ENCODE measurements at regions not wholly inside any gene's neighbourhood (a gene's known extent, or its start where the extent isn't known, plus 50 kb on each side); places are given as distances from the start of the nearest gene placed in this dataset.

GRCh38 chr11:127425281-127425680 is 424.7 kb upstream of the KIRREL3 start:
- ATAC-seq, result no peak
- TF ChIP-seq GLIS3 (CRISPR knock-in tag; IDR thresholded peaks at IDR 0.05) (no peak), CREB5 (CRISPR knock-in tag; IDR thresholded peaks at IDR 0.05; ENCODE audit: low read depth) (no peak), ESRRG (CRISPR knock-in tag; IDR thresholded peaks at IDR 0.05) (no peak), SNAI2 (CRISPR knock-in tag; IDR thresholded peaks at IDR 0.05) (no peak)

- TF ChIP-seq OSR1 (CRISPR knock-in tag; IDR thresholded peaks at IDR 0.05) (no peak), PPARA (CRISPR knock-in tag; IDR thresholded peaks at IDR 0.05; ENCODE audit: borderline replicate concordance) (no peak), ISL1 (CRISPR knock-in tag; IDR thresholded peaks at IDR 0.05) (no peak), ZNF8 (CRISPR knock-in tag; IDR thresholded peaks at IDR 0.05) (no peak), ZFP3 (CRISPR knock-in tag; IDR thresholded peaks at IDR 0.05) (no peak), ZNF70 (CRISPR knock-in tag; IDR thresholded peaks at IDR 0.05) (no peak), CSDC2 (CRISPR knock-in tag; IDR thresholded peaks at IDR 0.05) (no peak), ESRRG (CRISPR knock-in tag; IDR thresholded peaks at IDR 0.05) (no peak), ZC3H10 (CRISPR knock-in tag; IDR thresholded peaks at IDR 0.05) (no peak), ZFP30 (CRISPR knock-in tag; IDR thresholded peaks at IDR 0.05) (no peak), TSHZ2 (CRISPR knock-in tag; IDR thresholded peaks at IDR 0.05) (no peak), ZNF565 (CRISPR knock-in tag; conservative IDR thresholded peaks at IDR 0.05; ENCODE audit: low read depth) (no peak), CREB5 (CRISPR knock-in tag; IDR thresholded peaks at IDR 0.05; ENCODE audit: low read depth) (no peak), TOX (CRISPR knock-in tag; IDR thresholded peaks at IDR 0.05; ENCODE audit: borderline replicate concordance) (no peak), POU6F1 (CRISPR knock-in tag; IDR thresholded peaks at IDR 0.05; ENCODE audit: borderline replicate concordance, low read depth) (no peak), ARNTL (CRISPR knock-in tag; IDR thresholded peaks at IDR 0.05; ENCODE audit: borderline replicate concordance, low read depth) (no peak), GLIS3 (CRISPR knock-in tag; IDR thresholded peaks at IDR 0.05) (no peak)
These were observed 424.1 kb upstream of the KIRREL3 start for GRCh38 chr11:127424661-127425060.

GRCh38 chr11:127420139-127420538 is 419.6 kb upstream of the KIRREL3 start:
- no peak for ATAC-seq
- TF ChIP-seq ZNF565 (CRISPR knock-in tag; conservative IDR thresholded peaks at IDR 0.05; ENCODE audit: low read depth) (no peak), ISL1 (CRISPR knock-in tag; IDR thresholded peaks at IDR 0.05) (no peak), POU6F1 (CRISPR knock-in tag; IDR thresholded peaks at IDR 0.05; ENCODE audit: borderline replicate concordance, low read depth) (no peak), BACH2 (CRISPR knock-in tag; IDR thresholded peaks at IDR 0.05; ENCODE audit: borderline replicate concordance) (no peak), CREB5 (CRISPR knock-in tag; IDR thresholded peaks at IDR 0.05; ENCODE audit: low read depth) (no peak), PPARA (CRISPR knock-in tag; IDR thresholded peaks at IDR 0.05; ENCODE audit: borderline replicate concordance) (no peak), ESRRG (CRISPR knock-in tag; IDR thresholded peaks at IDR 0.05) (no peak), SNAI2 (CRISPR knock-in tag; IDR thresholded peaks at IDR 0.05) (no peak), RARB (CRISPR knock-in tag; IDR thresholded peaks at IDR 0.05) (no peak), OSR1 (CRISPR knock-in tag; IDR thresholded peaks at IDR 0.05) (no peak)

More at GRCh38 chr11:127424661-127425060, 424.1 kb upstream of the KIRREL3 start:
- ATAC-seq, result no peak
